Urinary bladder (tissue), 3 donors: ENCODE measurements at regions not wholly inside any gene's neighbourhood (a gene's known extent, or its start where the extent isn't known, plus 50 kb on each side); places are given as distances from the start of the nearest gene placed in this dataset.

Experiments used
- DNase-seq: peaks from one replicate; pipeline ENCODE4 v3.0.0-alpha.2; 2015; ENCODE audit errors: extremely low spot score
- H3K27ac ChIP-seq: one replicate; pipeline ENCODE4 v1.5.1; 2013; ENCODE audit warnings: low read depth, mild to moderate bottlenecking, moderate library complexity
- H3K36me3 ChIP-seq: one replicate; pipeline ENCODE4 v1.6.1; 2013; ENCODE audit warnings: mild to moderate bottlenecking, moderate library complexity; ENCODE audit not compliant: insufficient read depth
- H3K4me1 ChIP-seq: one replicate; pipeline ENCODE4 v1.6.1; 2013; ENCODE audit warnings: mild to moderate bottlenecking, moderate library complexity; ENCODE audit not compliant: insufficient read depth
- H3K4me3 ChIP-seq: one replicate; pipeline ENCODE4 v1.5.1; 2013; ENCODE audit warnings: low read depth, low read length
- WGBS: extraction: QIAGEN DNeasy Blood & Tissue Kit; methylation state at CpG from one replicate; pipeline ENCODE4 v1.1.7; 2013; 5-methylcytosine and 5-hydroxymethylcytosine counted together
- donor health status: healthy with polysubstance abuse.
- donor health status: healthy.

- Histone ChIP-seq H3K4me3 (no peak overlapping the region), H3K4me1 (no peaks in the 10 kb centered on the region), H3K36me3 (no peaks in the 10 kb centered on the region), H3K27ac (no peak overlapping the region)
- 58% methylated on average over 16 of the region's 16 CpGs for WGBS
- DNase-seq, result no peak
Measured at GRCh38 chr15:97196048-97197014, 764.2 kb upstream of the ARRDC4 start.

- Histone ChIP-seq H3K4me3 (no peak overlapping the region), H3K4me1 (no peaks in the 10 kb centered on the region), H3K36me3 (no peaks in the 10 kb centered on the region), H3K27ac (no peak overlapping the region)
- no peak for DNase-seq
- WGBS, result 95% methylated on average over 3 of the region's 3 CpGs
Measured at GRCh38 chr15:97199393-97200051, 761.0 kb upstream of the ARRDC4 start.

- H3K36me3 ChIP-seq, result no peaks in the 10 kb centered on the region
- 93% methylated on average over 2 of the region's 2 CpGs for WGBS
- no peaks in the 10 kb centered on the region for H3K4me1 ChIP-seq
- H3K4me3 ChIP-seq, result no peak overlapping the region
- H3K27ac ChIP-seq, result no peak overlapping the region
- no peak for DNase-seq
Measured at GRCh38 chr15:97200161-97200560, 760.3 kb upstream of the ARRDC4 start.

GRCh38 chr15:97210277-97210676, 750.2 kb upstream of the ARRDC4 start:
- no peaks in the 10 kb centered on the region for H3K4me1 ChIP-seq
- no peak overlapping the region for H3K27ac ChIP-seq
- no peaks in the 10 kb centered on the region for H3K36me3 ChIP-seq

GRCh38 chr15:97215629-97216028, 744.9 kb upstream of the ARRDC4 start:
- Histone ChIP-seq H3K36me3 (no peaks in the 10 kb centered on the region), H3K4me1 (no peaks in the 10 kb centered on the region), H3K4me3 (no peak overlapping the region), H3K27ac (no peak overlapping the region)
- DNase-seq, result no peak

More at GRCh38 chr15:97210277-97210676, 750.2 kb upstream of the ARRDC4 start:
- DNase-seq, result no peak
- H3K4me3 ChIP-seq, result no peak overlapping the region

GRCh38 chr15:97224191-97224641, 736.3 kb upstream of the ARRDC4 start:
- Histone ChIP-seq H3K36me3 (no peaks in the 10 kb centered on the region), H3K4me3 (no peak overlapping the region), H3K4me1 (no peaks in the 10 kb centered on the region), H3K27ac (no peak overlapping the region)
- no peak for DNase-seq
- 95% methylated on average over 44 of the region's 44 CpGs for WGBS

GRCh38 chr15:97234851-97235610, 725.5 kb upstream of the ARRDC4 start:
- 30% methylated on average over 9 of the region's 9 CpGs for WGBS
- Histone ChIP-seq H3K4me1 (no peaks in the 10 kb centered on the region), H3K27ac (no peak overlapping the region), H3K4me3 (no peak overlapping the region), H3K36me3 (no peaks in the 10 kb centered on the region)
- DNase-seq, result peak; percentile 17

GRCh38 chr15:97235611-97235985, 724.9 kb upstream of the ARRDC4 start:
- no peaks in the 10 kb centered on the region for H3K4me1 ChIP-seq
- 46% methylated on average over 7 of the region's 7 CpGs for WGBS
- no peaks in the 10 kb centered on the region for H3K36me3 ChIP-seq
- H3K4me3 ChIP-seq, result no peak overlapping the region
- no peak for DNase-seq
- H3K27ac ChIP-seq, result no peak overlapping the region

GRCh38 chr15:97236140-97236539, 724.4 kb upstream of the ARRDC4 start:
- no peak overlapping the region for H3K27ac ChIP-seq
- no peaks in the 10 kb centered on the region for H3K36me3 ChIP-seq
- H3K4me1 ChIP-seq, result no peaks in the 10 kb centered on the region
- H3K4me3 ChIP-seq, result no peak overlapping the region
- 66% methylated on average over 5 of the region's 5 CpGs for WGBS
- no peak for DNase-seq

GRCh38 chr15:97237160-97237559, 723.3 kb upstream of the ARRDC4 start:
- H3K4me3 ChIP-seq, result no peak overlapping the region
- no peak overlapping the region for H3K27ac ChIP-seq
- 90% methylated on average over 6 of the region's 6 CpGs for WGBS
- no peaks in the 10 kb centered on the region for H3K4me1 ChIP-seq
- no peak for DNase-seq
- no peaks in the 10 kb centered on the region for H3K36me3 ChIP-seq

- no peaks in the 10 kb centered on the region for H3K4me1 ChIP-seq
- DNase-seq, result no peak
- 85% methylated on average over 1 of the region's 1 CpG for WGBS
- H3K36me3 ChIP-seq, result no peaks in the 10 kb centered on the region
- H3K4me3 ChIP-seq, result no peak overlapping the region
- H3K27ac ChIP-seq, result no peak overlapping the region
Measured at GRCh38 chr15:97248376-97248775, 712.1 kb upstream of the ARRDC4 start.

GRCh38 chr15:97259943-97260342, 700.6 kb upstream of the ARRDC4 start:
- Histone ChIP-seq H3K4me1 (no peaks in the 10 kb centered on the region), H3K27ac (no peak overlapping the region), H3K4me3 (no peak overlapping the region), H3K36me3 (no peaks in the 10 kb centered on the region)
- DNase-seq, result no peak
- WGBS, result 65% methylated on average over 3 of the region's 3 CpGs

GRCh38 chr15:97301166-97301565, 659.3 kb upstream of the ARRDC4 start:
- 93% methylated on average over 3 of the region's 3 CpGs for WGBS

More at GRCh38 chr15:97301166-97301565, 659.3 kb upstream of the ARRDC4 start:
- Histone ChIP-seq H3K36me3 (no peaks in the 10 kb centered on the region), H3K27ac (no peak overlapping the region), H3K4me3 (no peak overlapping the region), H3K4me1 (no peaks in the 10 kb centered on the region)
- DNase-seq, result no peak
